ENCODE measurements at regions not wholly inside any gene's neighbourhood (a gene's known extent, or its start where the extent isn't known, plus 50 kb on each side); places are given as distances from the start of the nearest gene placed in this dataset.

DNA sequence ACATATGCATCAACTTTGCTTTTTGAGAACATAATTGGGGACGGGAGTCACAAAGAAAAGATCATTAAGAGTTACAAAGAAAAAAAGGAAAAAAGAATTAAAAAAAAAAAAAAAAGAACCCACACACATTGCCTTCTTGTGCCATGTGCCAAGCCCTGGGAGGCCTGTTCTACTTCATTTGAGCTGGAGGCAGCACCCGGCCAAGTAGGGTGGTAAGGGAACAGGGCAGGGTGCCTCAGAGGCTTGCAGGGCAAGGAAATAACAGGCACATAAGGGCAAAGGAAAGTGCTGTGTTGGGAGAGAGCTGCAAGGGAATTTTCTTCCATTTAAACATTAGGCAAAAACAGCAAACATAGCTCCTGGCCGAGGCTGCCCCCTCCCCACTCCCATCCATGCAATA is 418.0 kb downstream of the TMEM182 start:
- no peak overlapping the region for H3K56ac ChIP-seq (ENCODE audit: insufficient read length, low read depth, low read length)
- Mint-ChIP-seq H3K27me3 (ENCODE audit: low read depth) (no peaks in the 10 kb centered on the region), H3K27ac (no peak overlapping the region), H3K4me1 (peaks cover 3 to 29% of the 10 kb centered on the region in 2 experiments), H3K36me3 (ENCODE audit: insufficient read depth in 1 of 3, low read depth in 3 of 3) (peaks cover 0 to 5% (median 0%) of the 10 kb centered on the region in 3 experiments; a peak in 1 of 7 replicates), H3K9me3 (no peaks in the 10 kb centered on the region; a peak in 1 of 5 replicates), H3K4me3 (no peak overlapping the region)
- H3K23me2 ChIP-seq (ENCODE audit: insufficient read length, low read depth, low read length, poor library complexity, severe bottlenecking) = no peaks in the 10 kb centered on the region
- H4K91ac ChIP-seq (ENCODE audit: insufficient read length, low read depth, low read length) = no peak overlapping the region
- H4K5ac ChIP-seq (ENCODE audit: insufficient read length, low read depth, low read length) = no peak overlapping the region
- H3T11ph ChIP-seq (ENCODE audit: low read length) = no peak overlapping the region
- H3K79me2 ChIP-seq (ENCODE audit: insufficient read depth, low read length) = no peaks in the 10 kb centered on the region
- H3K4me1 ChIP-seq (ENCODE audit: insufficient read depth, low read length) = no peaks in the 10 kb centered on the region
- H3K14ac ChIP-seq (ENCODE audit: insufficient read depth, low read length) = no peak overlapping the region
- no peak overlapping the region for H3K27ac ChIP-seq (ENCODE audit: insufficient read length, low read depth, low read length)
- H3K18ac ChIP-seq (ENCODE audit: insufficient read length, low read depth, low read length) = no peak overlapping the region
- no peak overlapping the region for H3K4me2 ChIP-seq (ENCODE audit: insufficient read depth, insufficient read length, low read length)
- no peak overlapping the region for H2BK15ac ChIP-seq (ENCODE audit: low read depth, low read length)
- no peak overlapping the region for H2BK120ac ChIP-seq (ENCODE audit: low read depth, low read length, poor library complexity, severe bottlenecking)
- DNase-seq = no peak
- no peak overlapping the region for H2BK20ac ChIP-seq (ENCODE audit: low read depth, low read length, poor library complexity, severe bottlenecking)
- H4K8ac ChIP-seq (replicated peaks; ENCODE audit: insufficient read length, low read depth, low read length) = no peak overlapping the region
- no peak overlapping the region for H2AK5ac ChIP-seq (ENCODE audit: insufficient read length, low read length)
- no peaks in the 10 kb centered on the region for H3K79me1 ChIP-seq (ENCODE audit: insufficient read depth, low read depth, low read length, poor library complexity, severe bottlenecking)
- no peak overlapping the region for H2BK5ac ChIP-seq (ENCODE audit: insufficient read length, low read length)
- H3K4ac ChIP-seq (ENCODE audit: low read depth, low read length) = no peak overlapping the region
- no peak overlapping the region for H2AFZ ChIP-seq (ENCODE audit: low read length)
- H4K20me1 ChIP-seq (ENCODE audit: control insufficient read depth, insufficient read depth, insufficient read length) = no peaks in the 10 kb centered on the region
- H2BK12ac ChIP-seq (ENCODE audit: insufficient read length, low read depth, low read length) = no peak overlapping the region
- no peak for TF ChIP-seq CTCF (conservative IDR thresholded peaks at IDR 0.05)
- whole genome bisulfite sequencing (ENCODE audit: extremely low coverage, insufficient read length, low lambda C conversion rate) = no CpG with 5 or more reads among the region's 3 CpGs
- no peak overlapping the region for H3K23ac ChIP-seq (ENCODE audit: insufficient read length, low read depth, low read length)
- H3K9ac ChIP-seq (ENCODE audit: extremely low read depth, insufficient read length, low read length) = no peak overlapping the region
- no peaks in the 10 kb centered on the region for H3K9me3 ChIP-seq (ENCODE audit: control insufficient read depth, low read depth, low read length)
- H3K27me3 ChIP-seq (ENCODE audit: insufficient read depth, low read length) = no peaks in the 10 kb centered on the region
